Limb (tissue), 2 donors: ENCODE measurements at regions not wholly inside any gene's neighbourhood (a gene's known extent, or its start where the extent isn't known, plus 50 kb on each side); places are given as distances from the start of the nearest gene placed in this dataset.

Source experiments
- DNase-seq, 2 donors: peaks; one replicate each; pipeline ENCODE4 v3.0.0-alpha.2; 2016; ENCODE audit errors: extremely low spot score in 2 of 2

- no peak for DNase-seq
These were observed 706.4 kb upstream of the GOT2 start for GRCh38 chr16:59440502-59440901.

GRCh38 chr16:59432896-59433295, 698.8 kb upstream of the GOT2 start:
- DNase-seq, result peak in 1 of 2 donors; percentile 1

- DNase-seq, result no peak
These were observed 698.2 kb upstream of the GOT2 start for GRCh38 chr16:59432276-59432675.

GRCh38 chr16:59424714-59425273, 690.7 kb upstream of the GOT2 start:
- no peak for DNase-seq

- DNase-seq, result peak in 1 of 2 donors; percentile 12
These were observed 678.1 kb upstream of the GOT2 start for GRCh38 chr16:59411961-59412841.

GRCh38 chr16:59410451-59410850, 676.3 kb upstream of the GOT2 start:
- no peak for DNase-seq

- no peak for DNase-seq
These were observed 671.7 kb upstream of the GOT2 start for GRCh38 chr16:59405802-59406201.

- no peak for DNase-seq
These were observed 670.4 kb upstream of the GOT2 start for GRCh38 chr16:59404509-59404908.

GRCh38 chr16:59400830-59401229, 666.7 kb upstream of the GOT2 start:
- no peak for DNase-seq

GRCh38 chr16:59397638-59398037, 663.5 kb upstream of the GOT2 start:
- DNase-seq, result no peak

- no peak for DNase-seq
These were observed 660.4 kb upstream of the GOT2 start for GRCh38 chr16:59394526-59394925.

- DNase-seq, result no peak
These were observed 658.8 kb upstream of the GOT2 start for GRCh38 chr16:59392911-59393310.

GRCh38 chr16:59391617-59392364, 657.7 kb upstream of the GOT2 start:
- DNase-seq, result no peak

GRCh38 chr16:59385959-59386358, 651.8 kb upstream of the GOT2 start:
- DNase-seq, result no peak

GRCh38 chr16:59385491-59385890, 651.4 kb upstream of the GOT2 start:
- DNase-seq, result no peak

GRCh38 chr16:59373632-59374031, 639.5 kb upstream of the GOT2 start:
- DNase-seq, result no peak

- DNase-seq, result no peak
These were observed 636.6 kb upstream of the GOT2 start for GRCh38 chr16:59370717-59371116.

- no peak for DNase-seq
These were observed 635.4 kb upstream of the GOT2 start for GRCh38 chr16:59369523-59369922.

GRCh38 chr16:59368586-59368985, 634.5 kb upstream of the GOT2 start:
- DNase-seq, result no peak

GRCh38 chr16:59356709-59357108, 622.6 kb upstream of the GOT2 start:
- no peak for DNase-seq

GRCh38 chr16:59356144-59356543, 622.0 kb upstream of the GOT2 start:
- DNase-seq, result no peak

- no peak for DNase-seq
These were observed 621.6 kb upstream of the GOT2 start for GRCh38 chr16:59355704-59356103.
